Posterior cingulate gyrus (tissue), 11 donors: ENCODE measurements at regions not wholly inside any gene's neighbourhood (a gene's known extent, or its start where the extent isn't known, plus 50 kb on each side); places are given as distances from the start of the nearest gene placed in this dataset.
A peak's percentile ranks its signal among the peaks of the same experiment; 100 is the strongest.
"Not testable (repeated sequence)": the region's sequence is repeated elsewhere in the genome, so short reads cannot be mapped to it uniquely, and the experiment has no call there.

Source experiments
- DNase-seq, 10 donors: peaks; one replicate each; pipeline versions ENCODE4 v3.0.0 to v3.0.0-alpha.2; 2020 to 2021; ENCODE audit warnings: mixed read lengths in 3 of 10
- intact Hi-C: fragments of 100-400 bp; cut with DNase I; formaldehyde crosslinking; loops from one replicate; pipeline ENCODE4 v1.15.1; 2023

DNA sequence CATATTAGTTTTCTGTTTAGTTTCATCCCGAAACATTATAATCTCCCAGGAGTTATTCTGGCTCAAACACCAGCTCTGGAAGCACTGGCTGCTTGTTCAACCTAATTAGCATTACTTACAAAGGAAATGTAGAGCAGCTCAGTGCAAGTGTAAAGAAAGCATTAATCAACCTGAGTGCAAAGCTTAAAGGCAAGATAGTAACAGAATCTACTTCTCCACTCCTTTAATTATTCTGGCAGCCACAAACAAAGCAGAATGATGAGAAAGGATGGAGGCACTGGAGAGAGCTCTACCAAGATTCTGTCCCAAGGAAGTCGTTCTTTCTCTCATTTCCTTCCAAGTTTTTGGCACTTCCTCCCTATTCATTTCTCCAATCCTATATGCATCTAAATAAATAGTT lies 1384.0 kb downstream of the ZPLD1 start:
- intact Hi-C loops, result no loop called here
- DNase-seq, result no peak

DNA sequence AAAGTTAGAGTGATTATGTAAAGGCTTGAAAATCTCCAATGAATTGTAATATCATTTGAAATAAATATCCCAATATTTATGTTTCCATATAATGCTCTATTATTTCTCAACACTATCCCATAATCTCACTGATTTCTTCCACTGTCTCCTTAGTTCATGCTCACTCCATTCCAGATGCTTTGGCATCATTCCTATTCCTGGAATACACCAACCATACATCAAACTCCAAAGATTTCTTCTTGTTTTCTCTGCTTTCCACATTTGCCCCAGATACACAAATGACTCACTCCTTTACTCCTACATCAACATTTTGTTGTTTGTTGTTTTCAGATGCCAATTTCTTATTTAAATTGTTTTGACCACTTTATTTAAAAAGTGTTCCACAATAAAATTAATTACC lies 1390.8 kb downstream of the ZPLD1 start:
- intact Hi-C loops, result no loop called here
- DNase-seq, result no peak

DNA sequence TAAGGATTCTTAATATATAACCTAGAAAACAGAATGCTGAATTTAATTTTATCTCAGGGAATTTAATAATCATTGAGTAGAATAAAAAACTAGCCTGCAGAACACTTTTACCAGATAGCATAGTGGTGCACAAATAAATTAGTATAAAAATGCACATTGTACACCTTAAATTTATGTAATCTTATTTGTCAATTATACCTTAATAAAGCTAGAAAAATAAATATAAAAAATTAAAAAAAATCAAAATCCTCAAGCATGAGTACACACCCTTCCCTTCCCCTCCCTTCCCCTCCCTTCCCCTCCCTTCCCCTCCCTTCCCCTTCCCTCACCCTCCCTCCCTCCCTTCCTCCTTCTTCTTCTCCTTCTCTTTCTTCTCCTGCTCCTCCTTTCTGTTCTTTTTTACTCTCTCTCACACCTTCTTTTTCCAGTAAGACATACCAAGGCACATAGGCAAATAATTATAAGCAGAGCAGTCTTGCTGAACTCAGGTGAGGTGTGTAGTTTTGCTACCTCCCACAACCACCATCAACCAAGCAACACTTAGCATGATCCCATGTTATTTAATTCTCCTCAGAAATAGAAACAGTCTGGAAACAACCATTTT lies 1395.0 kb downstream of the ZPLD1 start:
- DNase-seq, result no peak
- intact Hi-C loops, result no loop called here

DNA sequence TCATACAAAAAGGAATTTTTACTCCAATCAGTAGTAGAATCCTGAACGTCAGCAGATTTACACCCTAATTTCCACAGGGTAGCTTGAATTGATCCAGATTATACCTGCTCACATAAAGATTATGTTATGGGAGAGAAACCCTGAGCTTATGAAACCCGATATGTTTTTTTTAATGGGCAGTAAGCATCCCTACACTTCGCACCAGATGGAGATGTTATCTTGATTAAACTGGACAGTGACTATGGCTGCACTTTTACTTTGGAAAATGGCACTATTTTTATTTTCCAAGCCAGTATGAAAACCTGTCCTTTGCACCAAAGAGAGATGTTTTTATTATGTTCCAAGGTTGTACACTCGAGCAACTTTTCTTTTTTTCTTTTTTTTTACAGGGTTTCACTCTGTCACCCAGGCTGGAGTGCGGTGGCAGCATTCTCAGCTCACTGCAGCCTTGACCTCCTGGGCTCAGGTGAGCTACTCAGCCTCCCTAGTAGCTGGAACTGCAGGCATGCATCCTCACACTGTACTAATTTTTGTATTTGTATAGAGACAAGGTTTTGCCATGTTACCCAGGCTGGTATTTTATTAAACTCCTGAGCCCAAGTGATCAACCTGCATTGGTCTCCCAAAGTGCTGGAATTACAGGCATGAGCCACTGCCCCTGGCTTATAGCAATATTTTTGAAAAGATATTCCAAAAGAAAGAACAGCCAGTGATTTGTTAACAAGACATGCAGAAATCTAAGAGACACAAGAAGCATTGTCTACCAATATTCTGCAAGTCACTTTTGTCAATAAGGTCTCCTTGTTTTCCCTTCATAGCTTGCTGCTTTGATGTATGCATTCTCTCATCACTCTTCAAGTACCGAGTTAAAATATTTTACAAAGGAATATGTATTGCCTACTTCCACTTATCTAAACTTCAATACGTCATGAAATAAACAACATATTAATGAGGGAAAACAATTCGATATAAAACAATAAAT lies 1412.6 kb downstream of the ZPLD1 start:
- intact Hi-C loops, result no loop called here
- DNase-seq, result peak in 1 of 10 donors; percentile 49

DNA sequence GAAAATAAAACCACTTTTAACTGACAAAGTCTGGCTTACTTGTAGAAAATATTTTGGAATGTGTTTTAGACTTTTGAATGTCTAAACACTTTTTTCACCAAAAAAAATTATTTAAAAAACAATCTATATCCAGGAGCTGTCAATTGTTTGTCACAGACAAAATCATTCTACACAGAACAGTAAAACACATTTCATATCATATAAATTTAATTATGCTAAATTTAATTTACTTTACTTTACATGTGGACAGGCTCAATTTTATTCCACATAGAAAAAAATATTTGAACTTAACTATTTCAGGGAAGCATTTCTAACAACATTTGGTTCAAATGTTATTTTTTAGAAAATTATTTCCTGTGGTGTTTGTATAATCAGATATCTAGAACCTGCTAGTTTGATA lies 1417.0 kb downstream of the ZPLD1 start:
- DNase-seq, result no peak
- intact Hi-C loops, result no loop called here

DNA sequence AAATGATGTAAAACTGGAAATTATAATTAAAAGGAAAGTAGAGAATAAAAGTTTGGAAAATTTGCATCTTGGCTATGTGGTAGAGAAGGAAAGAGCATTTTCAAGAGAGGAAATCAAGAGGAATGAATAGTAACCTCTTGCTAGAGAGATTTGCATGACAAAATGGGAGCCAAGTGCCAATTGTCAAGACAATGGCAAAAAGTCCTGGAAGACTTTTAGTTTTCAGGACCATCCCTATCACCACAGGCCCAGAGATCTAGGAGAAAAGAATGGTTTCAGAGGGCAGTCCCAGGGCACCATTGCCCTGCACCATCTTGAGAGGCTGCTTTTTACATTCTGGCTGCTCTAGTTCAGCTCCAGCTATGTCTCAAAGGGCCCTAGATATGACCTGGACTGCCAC lies 1427.6 kb downstream of the ZPLD1 start:
- DNase-seq, result no peak

GRCh38 chr3:103863381-103863780 lies 1428.6 kb downstream of the ZPLD1 start:
- intact Hi-C loops, result no loop called here
- no peak for DNase-seq

More for the DNA sequence above, 1427.6 kb downstream of the ZPLD1 start:
- intact Hi-C loops, result no loop called here

- intact Hi-C loops, result no loop called here
- no peak for DNase-seq
Observed at GRCh38 chr3:103866113-103866512, 1431.3 kb downstream of the ZPLD1 start.

GRCh38 chr3:103873021-103873420 lies 1438.2 kb downstream of the ZPLD1 start:
- intact Hi-C loops, result no loop called here
- DNase-seq, result no peak

DNA sequence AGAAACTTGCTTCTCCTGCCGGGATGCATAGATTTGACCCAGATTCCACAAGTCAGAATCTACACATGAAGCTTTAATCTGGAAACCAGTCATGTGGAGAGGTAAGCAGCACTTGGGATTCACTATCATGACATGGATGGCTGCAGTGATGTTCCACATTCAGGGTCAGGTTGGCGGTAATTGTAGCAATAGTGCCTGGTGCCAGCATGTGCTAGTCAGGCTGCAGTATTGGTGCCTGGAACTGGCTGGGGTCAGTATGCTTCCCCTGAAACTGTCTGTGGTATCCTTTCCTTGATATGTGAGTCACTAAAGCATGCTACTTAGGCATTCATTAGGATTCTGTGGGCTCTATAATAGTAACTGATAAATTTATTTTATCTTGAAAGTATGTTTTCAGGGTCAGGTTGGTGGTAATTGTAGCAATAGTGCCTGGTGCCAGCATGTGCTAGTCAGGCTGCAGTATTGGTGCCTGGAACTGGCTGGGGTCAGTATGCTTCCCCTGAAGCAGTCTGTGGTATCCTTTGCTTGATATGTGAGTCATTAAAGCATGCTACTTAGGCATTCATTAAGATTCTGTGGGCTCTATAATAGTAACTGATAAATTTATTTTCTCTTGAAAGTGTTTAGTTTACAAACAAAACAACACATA lies 1439.2 kb downstream of the ZPLD1 start:
- no peak for DNase-seq
- intact Hi-C loops, result no loop called here

- DNase-seq, intact Hi-C loops: not testable (repeated sequence)
Observed at GRCh38 chr3:103881809-103882208, 1447.0 kb downstream of the ZPLD1 start.

- DNase-seq, result no peak
- intact Hi-C loops, result no loop called here
Observed at GRCh38 chr3:103889675-103890074, 1454.9 kb downstream of the ZPLD1 start.

DNA sequence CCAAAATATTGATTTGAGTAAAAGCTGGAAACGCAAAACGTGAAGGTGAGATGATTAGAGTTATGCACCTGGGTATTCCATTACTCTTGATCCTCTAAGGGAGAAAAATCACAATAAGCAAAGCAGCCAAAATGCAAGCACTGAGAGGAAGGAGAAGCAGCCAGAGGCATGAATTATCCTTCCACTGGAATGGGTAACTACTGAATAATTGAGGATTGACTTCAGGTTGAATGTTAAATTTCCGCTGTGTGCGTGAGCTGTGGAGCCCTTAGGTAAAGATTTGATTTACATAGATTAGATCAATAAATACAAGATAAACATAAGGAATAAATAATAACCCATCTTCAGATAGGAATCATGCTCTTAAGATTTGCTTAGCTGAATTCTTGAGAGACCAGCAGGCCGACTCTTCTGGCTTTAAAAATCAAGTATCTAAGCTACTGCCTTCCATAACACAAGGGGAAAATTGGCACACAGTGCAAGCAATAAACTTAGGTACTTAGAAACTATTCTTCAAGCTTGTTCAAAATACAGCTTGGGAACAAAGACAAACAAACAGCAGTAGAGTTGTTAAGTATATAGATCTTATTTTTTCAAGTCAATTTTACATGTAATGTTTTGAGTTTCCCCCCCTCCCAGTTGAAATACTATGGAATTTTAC lies 1459.5 kb downstream of the ZPLD1 start:
- intact Hi-C loops, result no loop called here
- DNase-seq, result no peak

DNA sequence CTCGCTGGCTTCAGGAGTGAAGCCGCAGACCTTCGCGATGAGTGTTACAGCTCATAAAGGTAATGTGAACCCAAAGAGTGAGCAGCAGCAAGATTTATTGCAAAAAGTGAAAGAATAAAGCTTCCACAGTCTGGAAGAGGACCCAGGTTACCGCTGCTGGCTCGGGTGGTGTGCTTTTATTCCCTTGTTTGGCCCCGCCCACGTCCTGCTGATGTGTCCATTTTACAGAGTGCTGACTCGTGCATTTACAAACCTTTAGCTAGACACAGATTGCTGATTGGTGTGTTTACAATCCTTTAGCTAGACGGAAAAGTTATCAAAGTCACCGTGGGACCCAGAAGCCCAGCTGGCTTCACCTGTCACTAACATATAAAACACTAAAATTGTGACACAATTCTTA lies 1464.5 kb downstream of the ZPLD1 start:
- intact Hi-C loops, result no loop called here
- DNase-seq, result peak in 1 of 10 donors; percentile 43

DNA sequence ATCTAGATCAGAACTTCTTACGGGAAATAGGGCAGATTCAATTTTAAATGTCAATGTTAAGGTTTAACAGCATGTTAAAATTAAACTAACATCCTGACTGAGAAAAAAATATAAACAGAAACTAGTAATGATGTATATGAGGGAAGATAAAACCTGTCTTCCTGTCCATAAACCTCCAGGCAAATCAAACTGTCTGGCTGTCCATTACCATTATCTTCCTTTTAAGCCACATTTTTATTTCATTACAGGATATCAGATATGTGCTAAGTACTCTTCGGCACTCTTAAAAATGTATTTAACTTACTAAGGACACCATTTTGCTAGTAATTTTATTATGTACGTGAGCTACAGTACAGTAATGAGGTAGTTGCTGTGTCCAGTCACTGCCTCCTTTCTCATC lies 1461.7 kb upstream of the ALCAM start:
- no peak for DNase-seq
- intact Hi-C loops, result no loop called here

- no peak for DNase-seq
- intact Hi-C loops, result no loop called here
Observed at GRCh38 chr3:103906304-103906703, 1460.4 kb upstream of the ALCAM start.

GRCh38 chr3:103906808-103907207 lies 1459.9 kb upstream of the ALCAM start:
- intact Hi-C loops, result no loop called here
- no peak for DNase-seq

GRCh38 chr3:103907567-103907966 lies 1459.1 kb upstream of the ALCAM start:
- no peak for DNase-seq
- intact Hi-C loops, result no loop called here

- no peak for DNase-seq
- intact Hi-C loops, result no loop called here
Observed at GRCh38 chr3:103909395-103909794, 1457.3 kb upstream of the ALCAM start.

DNA sequence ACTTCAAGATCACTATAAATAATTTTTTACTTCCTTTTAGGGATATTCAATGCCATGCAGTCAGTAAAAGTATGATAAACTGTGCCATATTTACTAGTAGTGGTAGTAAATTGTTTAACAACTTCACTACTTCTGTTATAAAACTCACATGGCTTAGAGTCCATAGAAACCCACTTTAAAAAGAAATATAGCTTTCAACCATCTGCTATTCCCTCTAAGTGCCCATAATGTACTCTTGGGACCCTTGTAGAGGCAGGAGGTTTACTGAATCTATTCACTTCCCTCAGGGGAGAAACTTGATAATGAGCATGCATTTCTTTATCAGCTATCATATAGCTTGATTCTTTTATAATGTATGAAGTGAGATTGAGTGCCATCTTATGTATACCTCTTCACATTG lies 1448.4 kb upstream of the ALCAM start:
- intact Hi-C loops, result no loop called here
- DNase-seq, result no peak

- intact Hi-C loops, result no loop called here
Observed at GRCh38 chr3:103919327-103919726, 1447.4 kb upstream of the ALCAM start.

More at GRCh38 chr3:103919327-103919726, 1447.4 kb upstream of the ALCAM start:
- DNase-seq, result no peak
